HUES6 (cell line): ENCODE measurements at regions not wholly inside any gene's neighbourhood (a gene's known extent, or its start where the extent isn't known, plus 50 kb on each side); places are given as distances from the start of the nearest gene placed in this dataset.

Experiments
- H3K27ac ChIP-seq: 2 replicates; pipeline ENCODE4 v1.7.0; 2013; ENCODE audit warnings: low read depth, mild to moderate bottlenecking, low read length, inconsistent platforms
- H3K27me3 ChIP-seq: 2 replicates; pipeline ENCODE4 v1.6.1; 2013; ENCODE audit warnings: low read length; ENCODE audit not compliant: control insufficient read depth, insufficient read depth
- H3K36me3 ChIP-seq: 2 replicates; pipeline ENCODE4 v1.6.1; 2013; ENCODE audit warnings: low read length; ENCODE audit not compliant: control insufficient read depth, insufficient read depth
- H3K4me1 ChIP-seq: 2 replicates; pipeline ENCODE4 v1.6.1; 2013; ENCODE audit warnings: low read length; ENCODE audit not compliant: control insufficient read depth, insufficient read depth
- H3K4me3 ChIP-seq: 2 replicates; pipeline ENCODE4 v1.5.1; 2013; ENCODE audit warnings: low read depth, low read length
- H3K9ac ChIP-seq: one replicate; pipeline ENCODE4 v1.6.1; 2013; ENCODE audit warnings: mild to moderate bottlenecking, low read length
- H3K9me3 ChIP-seq: 2 replicates; pipeline ENCODE4 v1.6.1; 2013; ENCODE audit warnings: low read depth, low read length; ENCODE audit not compliant: control insufficient read depth, insufficient read depth

GRCh38 chr2:240217431-240218301 is 77.2 kb upstream of the OTOS start:
- Histone ChIP-seq H3K4me3 (no peak overlapping the region), H3K4me1 (no peaks in the 10 kb centered on the region), H3K9me3 (peaks cover 6% of the 10 kb centered on the region; the same call in 1 of the 2 replicates), H3K36me3 (no peaks in the 10 kb centered on the region), H3K9ac (no peak overlapping the region), H3K27me3 (no peaks in the 10 kb centered on the region; the same call in 1 of the 2 replicates), H3K27ac (no peak overlapping the region)

GRCh38 chr2:240219208-240219890 is 78.9 kb upstream of the OTOS start:
- peaks cover 3% of the 10 kb centered on the region; the same call in 1 of the 2 replicates for H3K27me3 ChIP-seq
- H3K36me3 ChIP-seq: no peaks in the 10 kb centered on the region
- no peak overlapping the region for H3K4me3 ChIP-seq

GRCh38 chr2:240220371-240220770 is 79.9 kb upstream of the OTOS start:
- peaks cover 3% of the 10 kb centered on the region; the same call in 1 of the 2 replicates for H3K27me3 ChIP-seq
- H3K9ac ChIP-seq: no peak overlapping the region
- H3K27ac ChIP-seq: no peak overlapping the region
- no peak overlapping the region for H3K4me3 ChIP-seq
- no peaks in the 10 kb centered on the region for H3K4me1 ChIP-seq
- no peaks in the 10 kb centered on the region for H3K36me3 ChIP-seq
- H3K9me3 ChIP-seq: peaks cover 6% of the 10 kb centered on the region; the same call in 1 of the 2 replicates

More at GRCh38 chr2:240219208-240219890, 78.9 kb upstream of the OTOS start:
- peaks cover 6% of the 10 kb centered on the region; the same call in 1 of the 2 replicates for H3K9me3 ChIP-seq
- H3K27ac ChIP-seq: no peak overlapping the region
- no peak overlapping the region for H3K9ac ChIP-seq
- H3K4me1 ChIP-seq: no peaks in the 10 kb centered on the region

GRCh38 chr2:240223631-240224030 is 83.2 kb upstream of the OTOS start:
- no peaks in the 10 kb centered on the region for H3K36me3 ChIP-seq
- H3K9ac ChIP-seq: no peak overlapping the region
- H3K27me3 ChIP-seq: peaks cover 3% of the 10 kb centered on the region; the same call in 1 of the 2 replicates
- H3K9me3 ChIP-seq: peaks cover 9% of the 10 kb centered on the region
- no peaks in the 10 kb centered on the region for H3K4me1 ChIP-seq
- no peak overlapping the region for H3K4me3 ChIP-seq
- no peak overlapping the region for H3K27ac ChIP-seq

GRCh38 chr2:240224676-240225075 is 84.2 kb upstream of the OTOS start:
- no peak overlapping the region for H3K9ac ChIP-seq
- H3K4me1 ChIP-seq: no peaks in the 10 kb centered on the region
- H3K36me3 ChIP-seq: no peaks in the 10 kb centered on the region
- no peak overlapping the region for H3K27ac ChIP-seq
- H3K27me3 ChIP-seq: peaks cover 3% of the 10 kb centered on the region; the same call in 1 of the 2 replicates
- peaks cover 10% of the 10 kb centered on the region for H3K9me3 ChIP-seq
- H3K4me3 ChIP-seq: no peak overlapping the region

DNA sequence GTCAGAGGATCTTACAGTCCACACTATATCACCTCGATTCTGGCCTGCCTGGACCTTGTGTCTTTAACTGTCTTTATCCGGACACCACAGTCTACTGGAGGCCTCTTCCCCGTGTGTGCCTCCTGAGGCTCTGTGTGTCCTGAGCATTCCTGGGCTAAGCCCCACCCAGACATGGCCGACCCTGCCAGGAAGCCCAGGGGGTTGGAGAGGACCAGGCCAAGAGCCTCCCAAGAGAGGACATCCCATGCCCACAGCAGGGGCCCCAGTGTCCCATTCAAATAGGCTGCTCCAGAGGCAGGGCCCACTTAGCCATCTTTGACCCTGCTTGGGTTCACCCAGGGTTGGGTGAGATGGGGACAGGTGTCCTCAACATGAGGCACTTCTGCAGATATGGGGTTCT is 84.7 kb upstream of the OTOS start:
- Histone ChIP-seq H3K36me3 (no peaks in the 10 kb centered on the region), H3K9ac (no peak overlapping the region), H3K27me3 (peaks cover 3% of the 10 kb centered on the region; the same call in 1 of the 2 replicates), H3K9me3 (peaks cover 13% of the 10 kb centered on the region), H3K4me3 (no peak overlapping the region), H3K4me1 (no peaks in the 10 kb centered on the region), H3K27ac (no peak overlapping the region)

GRCh38 chr2:240225660-240226475 is 85.4 kb upstream of the OTOS start:
- H3K4me3 ChIP-seq: no peak overlapping the region
- H3K9ac ChIP-seq: no peak overlapping the region
- no peaks in the 10 kb centered on the region for H3K36me3 ChIP-seq
- H3K27ac ChIP-seq: no peak overlapping the region
- H3K27me3 ChIP-seq: peaks cover 3% of the 10 kb centered on the region; the same call in 1 of the 2 replicates
- H3K4me1 ChIP-seq: no peaks in the 10 kb centered on the region
- peaks cover 13% of the 10 kb centered on the region for H3K9me3 ChIP-seq

DNA sequence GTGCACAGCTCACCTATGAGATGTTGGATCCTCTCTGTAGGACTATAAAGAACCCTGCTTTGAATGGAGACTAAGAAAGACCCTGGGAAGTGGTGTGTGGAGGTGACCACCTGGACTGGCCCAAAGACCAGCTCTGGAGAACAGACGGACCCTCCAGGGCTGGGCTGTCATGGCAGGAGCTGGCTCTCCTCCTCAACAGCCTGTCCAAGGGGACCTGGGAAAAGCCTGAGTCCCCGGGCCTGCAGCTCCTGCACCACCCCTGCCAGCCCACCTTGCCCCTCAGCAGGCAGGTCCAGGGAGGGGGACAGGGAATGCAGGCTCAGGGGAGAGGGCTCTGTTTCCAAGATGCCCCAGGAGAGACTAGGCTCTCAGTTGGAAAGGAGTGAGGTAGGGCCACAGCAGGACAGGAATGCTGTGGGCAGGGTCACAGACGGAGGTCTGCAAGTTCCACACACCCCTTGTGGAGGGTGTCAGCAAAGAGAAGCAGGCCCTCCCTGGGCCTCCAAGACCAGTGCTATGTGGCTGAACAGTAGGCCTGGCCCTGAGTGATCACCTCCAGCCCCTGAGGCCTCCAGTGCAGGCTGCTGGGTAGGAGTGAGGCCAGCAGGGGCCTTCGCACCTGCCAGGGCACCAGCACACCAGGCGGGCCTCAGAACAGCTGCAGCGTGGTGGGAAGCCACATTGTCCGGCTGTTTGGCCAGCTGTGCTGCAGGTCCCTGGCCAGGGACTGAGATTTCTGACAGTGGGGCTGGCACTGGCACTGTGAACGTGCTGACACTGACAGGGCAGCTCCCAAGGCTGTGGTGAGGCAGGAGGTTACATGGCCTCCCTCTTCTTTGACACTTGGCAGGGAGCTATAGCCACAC is 86.4 kb upstream of the OTOS start:
- Histone ChIP-seq H3K9me3 (peaks cover 13% of the 10 kb centered on the region), H3K27me3 (peaks cover 3% of the 10 kb centered on the region; the same call in 1 of the 2 replicates)

DNA sequence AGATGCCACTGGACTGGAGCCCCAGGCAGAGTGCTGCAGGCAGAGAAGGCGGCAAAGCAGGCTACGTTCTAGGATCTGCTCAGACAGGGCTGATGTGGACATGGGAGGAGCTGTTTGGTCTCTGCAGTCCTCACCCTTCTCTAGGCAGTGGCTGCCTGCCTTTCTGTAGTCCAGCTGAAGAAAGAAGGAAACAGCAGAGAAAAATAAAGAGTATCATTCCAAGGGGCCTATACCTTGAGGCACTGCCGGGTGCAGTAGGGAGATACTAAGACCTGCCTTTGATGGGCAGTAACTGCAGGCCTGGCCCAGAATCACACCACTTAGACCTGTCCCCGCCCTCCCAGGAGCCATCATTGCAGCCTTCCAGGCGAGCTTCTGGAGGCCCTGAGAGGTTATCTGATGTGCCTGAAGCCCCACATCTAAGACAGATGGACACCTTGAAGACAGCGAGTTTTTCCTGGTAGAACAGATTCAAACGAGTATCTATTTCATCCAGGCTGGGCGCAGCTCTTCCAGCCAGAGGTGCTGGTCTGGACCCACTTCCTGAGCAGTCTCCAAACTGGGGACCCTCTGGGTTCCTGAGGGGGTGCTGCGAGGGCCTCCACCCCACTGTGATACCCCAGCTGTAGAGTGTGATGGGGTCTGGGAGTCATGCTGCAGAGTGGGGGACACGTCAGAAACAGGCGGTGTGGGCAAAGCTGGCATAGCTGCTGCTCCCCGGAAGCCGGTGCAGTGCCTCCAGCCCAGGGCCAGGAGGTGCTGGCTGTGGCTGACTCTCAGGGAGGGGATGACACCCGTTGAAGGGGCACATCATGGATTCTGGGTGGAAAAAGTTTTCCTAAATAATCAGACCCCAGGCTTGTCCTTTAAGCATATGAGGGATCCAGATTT is 87.3 kb upstream of the OTOS start:
- H3K4me3 ChIP-seq: no peak overlapping the region
- no peaks in the 10 kb centered on the region for H3K36me3 ChIP-seq
- peaks cover 7% of the 10 kb centered on the region; the same call in 1 of the 2 replicates for H3K9me3 ChIP-seq
- no peaks in the 10 kb centered on the region for H3K4me1 ChIP-seq
- H3K27ac ChIP-seq: no peak overlapping the region
- peaks cover 3% of the 10 kb centered on the region; the same call in 1 of the 2 replicates for H3K27me3 ChIP-seq
- no peak overlapping the region for H3K9ac ChIP-seq

More for the DNA sequence above, 86.4 kb upstream of the OTOS start:
- no peaks in the 10 kb centered on the region for H3K4me1 ChIP-seq
- no peak overlapping the region for H3K27ac ChIP-seq
- H3K4me3 ChIP-seq: no peak overlapping the region
- no peak overlapping the region for H3K9ac ChIP-seq
- H3K36me3 ChIP-seq: no peaks in the 10 kb centered on the region
